Erythroblast (primary cell): ENCODE measurements at regions not wholly inside any gene's neighbourhood (a gene's known extent, or its start where the extent isn't known, plus 50 kb on each side); places are given as distances from the start of the nearest gene placed in this dataset.

Source experiments
- GATA1 ChIP-seq: IDR thresholded peaks from 2 replicates; pipeline ENCODE4 v1.6.1; 2011; ENCODE audit warnings: low read depth, mild to moderate bottlenecking, control low read depth, low read length, moderate library complexity
- POLR2A ChIP-seq: IDR thresholded peaks from 2 replicates; pipeline ENCODE4 v1.6.1; 2011; ENCODE audit warnings: mild to moderate bottlenecking, low read length

GRCh38 chr2:18194161-18194560 lies 315.7 kb downstream of the KCNS3 start:
- no peak for TF ChIP-seq POLR2A
- no peak for TF ChIP-seq GATA1
